ENCODE measurements at regions not wholly inside any gene's neighbourhood (a gene's known extent, or its start where the extent isn't known, plus 50 kb on each side); places are given as distances from the start of the nearest gene placed in this dataset.

DNA sequence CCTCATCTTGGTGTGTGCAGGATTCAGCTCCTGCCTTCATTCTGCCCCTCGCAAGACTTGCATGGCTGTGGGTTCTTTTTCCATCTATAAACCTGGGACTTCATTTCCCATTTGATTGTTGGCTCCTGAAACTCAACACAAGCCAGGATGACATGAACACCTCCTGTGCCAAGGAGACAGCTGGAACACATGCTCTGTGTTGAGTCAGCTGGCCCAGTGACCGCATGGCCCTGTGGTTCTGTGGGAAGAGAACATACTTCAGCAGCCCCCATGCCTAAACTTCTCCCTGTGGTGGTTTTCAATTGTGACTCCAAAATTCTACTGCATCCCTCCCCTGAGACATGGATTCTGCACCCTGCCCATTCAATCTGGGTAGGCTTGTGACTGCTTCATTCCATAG, 57.9 kb upstream of the FOXF1 start:
- no peak overlapping the region for H3K27ac Mint-ChIP-seq
- H3K4me3 Mint-ChIP-seq = no peak overlapping the region
- H3K9me3 Mint-ChIP-seq = peaks cover 1% of the 10 kb centered on the region
- DNase-seq = no peak
- Histone ChIP-seq H3K9ac (ENCODE audit: extremely low read depth, low read length, poor library complexity, severe bottlenecking) (no peak overlapping the region), H3K4me3 (ENCODE audit: low read length) (no peak overlapping the region), H3K9me3 (ENCODE audit: control insufficient read depth, low read length) (no peaks in the 10 kb centered on the region), H3K27me3 (ENCODE audit: control insufficient read depth, insufficient read depth, low read length, poor library complexity, severe bottlenecking) (peaks cover 32% of the 10 kb centered on the region), H3K4me1 (ENCODE audit: control insufficient read depth, insufficient read depth, low read length) (no peaks in the 10 kb centered on the region), H3K36me3 (ENCODE audit: control insufficient read depth, insufficient read depth, low read length) (no peaks in the 10 kb centered on the region), H3K27ac (ENCODE audit: low read depth, low read length) (no peak overlapping the region)
- no peaks in the 10 kb centered on the region for H3K36me3 Mint-ChIP-seq (ENCODE audit: low read depth)
- TF ChIP-seq, protein P1, sequence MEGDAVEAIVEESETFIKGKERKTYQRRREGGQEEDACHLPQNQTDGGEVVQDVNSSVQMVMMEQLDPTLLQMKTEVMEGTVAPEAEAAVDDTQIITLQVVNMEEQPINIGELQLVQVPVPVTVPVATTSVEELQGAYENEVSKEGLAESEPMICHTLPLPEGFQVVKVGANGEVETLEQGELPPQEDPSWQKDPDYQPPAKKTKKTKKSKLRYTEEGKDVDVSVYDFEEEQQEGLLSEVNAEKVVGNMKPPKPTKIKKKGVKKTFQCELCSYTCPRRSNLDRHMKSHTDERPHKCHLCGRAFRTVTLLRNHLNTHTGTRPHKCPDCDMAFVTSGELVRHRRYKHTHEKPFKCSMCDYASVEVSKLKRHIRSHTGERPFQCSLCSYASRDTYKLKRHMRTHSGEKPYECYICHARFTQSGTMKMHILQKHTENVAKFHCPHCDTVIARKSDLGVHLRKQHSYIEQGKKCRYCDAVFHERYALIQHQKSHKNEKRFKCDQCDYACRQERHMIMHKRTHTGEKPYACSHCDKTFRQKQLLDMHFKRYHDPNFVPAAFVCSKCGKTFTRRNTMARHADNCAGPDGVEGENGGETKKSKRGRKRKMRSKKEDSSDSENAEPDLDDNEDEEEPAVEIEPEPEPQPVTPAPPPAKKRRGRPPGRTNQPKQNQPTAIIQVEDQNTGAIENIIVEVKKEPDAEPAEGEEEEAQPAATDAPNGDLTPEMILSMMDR (conservative IDR thresholded peaks at IDR 0.05) = no peak
- peaks cover 41% of the 10 kb centered on the region for H3K27me3 Mint-ChIP-seq (ENCODE audit: insufficient read depth)
- no peaks in the 10 kb centered on the region for H3K4me1 Mint-ChIP-seq
- WGBS, 2 experiments (ENCODE audit: insufficient coverage in 1 of 2, insufficient read length in 1 of 2) = 90 to 91% methylated on average over 2 of the region's 2 CpGs

DNA sequence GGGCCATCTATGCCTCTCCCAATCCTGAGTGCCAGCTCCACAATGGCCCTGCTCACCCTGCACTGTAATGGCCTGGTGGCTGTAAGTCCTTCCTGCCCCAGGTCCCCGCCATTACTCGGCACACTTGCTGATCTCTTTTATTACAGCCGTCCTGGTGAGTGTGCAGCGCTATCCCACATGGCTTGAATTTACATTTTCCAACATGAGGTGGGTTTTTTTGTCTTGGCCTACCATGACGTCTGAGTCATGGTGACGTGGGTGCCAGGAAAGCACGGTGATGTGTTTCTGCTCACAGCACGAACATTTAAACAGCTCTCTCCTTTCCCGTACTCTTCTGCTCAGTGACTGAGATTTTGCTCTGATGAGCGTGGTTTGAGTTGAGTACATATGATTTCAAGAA, 55.2 kb upstream of the FOXF1 start:
- no peaks in the 10 kb centered on the region for H3K9me3 ChIP-seq (ENCODE audit: control insufficient read depth, low read length)
- peaks cover 50% of the 10 kb centered on the region for H3K27me3 Mint-ChIP-seq (ENCODE audit: insufficient read depth)
- H3K36me3 ChIP-seq (ENCODE audit: control insufficient read depth, insufficient read depth, low read length) = no peaks in the 10 kb centered on the region
- no peak overlapping the region for H3K9ac ChIP-seq (ENCODE audit: extremely low read depth, low read length, poor library complexity, severe bottlenecking)
- H3K36me3 Mint-ChIP-seq (ENCODE audit: low read depth) = no peaks in the 10 kb centered on the region
- H3K4me3 ChIP-seq (ENCODE audit: low read length) = no peak overlapping the region
- no peaks in the 10 kb centered on the region for H3K4me1 ChIP-seq (ENCODE audit: control insufficient read depth, insufficient read depth, low read length)
- TF ChIP-seq, protein P1 (conservative IDR thresholded peaks at IDR 0.05) = no peak
- H3K27me3 ChIP-seq (ENCODE audit: control insufficient read depth, insufficient read depth, low read length, poor library complexity, severe bottlenecking) = peaks cover 50% of the 10 kb centered on the region
- H3K27ac ChIP-seq (ENCODE audit: low read depth, low read length) = no peak overlapping the region
- peaks cover 1% of the 10 kb centered on the region for H3K9me3 Mint-ChIP-seq
- no peak overlapping the region for H3K4me3 Mint-ChIP-seq
- H3K27ac Mint-ChIP-seq = no peak overlapping the region
- H3K4me1 Mint-ChIP-seq = no peaks in the 10 kb centered on the region
- DNase-seq = no peak
- 94% methylated on average over 6 to 10 of the region's 10 CpGs for WGBS, 2 experiments (ENCODE audit: insufficient coverage in 1 of 2, insufficient read length in 1 of 2)

DNA sequence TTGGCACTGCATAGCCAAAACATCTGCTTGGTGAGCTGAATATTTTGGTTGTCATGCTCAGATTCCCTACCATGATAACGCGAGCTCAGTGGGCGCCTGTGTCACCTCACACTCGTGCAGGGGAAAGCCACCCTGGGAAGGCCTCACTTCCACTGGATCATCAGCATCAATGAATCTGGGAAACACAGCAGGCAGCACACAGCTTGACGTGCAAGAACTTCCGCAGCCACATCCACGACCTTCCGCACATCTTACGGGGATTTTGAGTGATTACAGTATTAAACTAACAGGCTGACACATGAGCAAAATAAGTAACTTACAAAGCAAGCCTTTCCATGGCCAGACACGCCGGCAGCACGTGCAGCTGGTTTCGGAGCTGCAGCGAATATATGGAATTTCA, 54.7 kb upstream of the FOXF1 start:
- Histone ChIP-seq H3K4me1 (ENCODE audit: control insufficient read depth, insufficient read depth, low read length) (no peaks in the 10 kb centered on the region), H3K27me3 (ENCODE audit: control insufficient read depth, insufficient read depth, low read length, poor library complexity, severe bottlenecking) (peaks cover 46% of the 10 kb centered on the region), H3K27ac (ENCODE audit: low read depth, low read length) (no peak overlapping the region), H3K9ac (ENCODE audit: extremely low read depth, low read length, poor library complexity, severe bottlenecking) (no peak overlapping the region), H3K4me3 (ENCODE audit: low read length) (no peak overlapping the region), H3K36me3 (ENCODE audit: control insufficient read depth, insufficient read depth, low read length) (no peaks in the 10 kb centered on the region), H3K9me3 (ENCODE audit: control insufficient read depth, low read length) (no peaks in the 10 kb centered on the region)
- DNase-seq = no peak
- H3K9me3 Mint-ChIP-seq = peaks cover 3% of the 10 kb centered on the region
- H3K4me1 Mint-ChIP-seq = no peaks in the 10 kb centered on the region
- peaks cover 50% of the 10 kb centered on the region for H3K27me3 Mint-ChIP-seq (ENCODE audit: insufficient read depth)
- H3K36me3 Mint-ChIP-seq (ENCODE audit: low read depth) = no peaks in the 10 kb centered on the region
- H3K4me3 Mint-ChIP-seq = no peak overlapping the region
- WGBS, 2 experiments (ENCODE audit: insufficient coverage in 1 of 2, insufficient read length in 1 of 2) = 93 to 96% methylated on average over 13 to 14 of the region's 14 CpGs
- TF ChIP-seq, protein P1 (conservative IDR thresholded peaks at IDR 0.05) = no peak
- H3K27ac Mint-ChIP-seq = no peak overlapping the region

Data from endodermal cell (in vitro differentiated cells).